ENCODE measurements at regions not wholly inside any gene's neighbourhood (a gene's known extent, or its start where the extent isn't known, plus 50 kb on each side); places are given as distances from the start of the nearest gene placed in this dataset.

DNA sequence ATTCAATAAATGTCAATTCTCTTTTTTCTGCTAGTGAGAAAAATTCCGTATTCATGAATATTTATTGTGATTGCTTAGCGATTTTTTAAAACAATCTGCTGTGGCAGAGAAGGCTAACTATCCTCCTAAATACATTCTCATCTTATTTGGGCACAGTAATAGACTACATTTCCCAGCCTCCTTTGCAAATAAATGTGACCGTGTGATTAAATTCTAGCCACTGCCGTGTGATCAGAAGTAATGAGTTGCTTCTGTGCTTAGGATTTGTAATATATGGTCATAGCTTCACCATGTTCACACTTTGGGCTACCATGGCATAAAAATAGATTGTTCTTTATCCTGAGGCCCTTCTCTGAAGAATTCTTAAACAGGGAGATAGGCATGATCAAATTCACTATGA is 179.6 kb downstream of the FAM124B start:
- intact Hi-C loops (cut with DNase I) = no loop called here

DNA sequence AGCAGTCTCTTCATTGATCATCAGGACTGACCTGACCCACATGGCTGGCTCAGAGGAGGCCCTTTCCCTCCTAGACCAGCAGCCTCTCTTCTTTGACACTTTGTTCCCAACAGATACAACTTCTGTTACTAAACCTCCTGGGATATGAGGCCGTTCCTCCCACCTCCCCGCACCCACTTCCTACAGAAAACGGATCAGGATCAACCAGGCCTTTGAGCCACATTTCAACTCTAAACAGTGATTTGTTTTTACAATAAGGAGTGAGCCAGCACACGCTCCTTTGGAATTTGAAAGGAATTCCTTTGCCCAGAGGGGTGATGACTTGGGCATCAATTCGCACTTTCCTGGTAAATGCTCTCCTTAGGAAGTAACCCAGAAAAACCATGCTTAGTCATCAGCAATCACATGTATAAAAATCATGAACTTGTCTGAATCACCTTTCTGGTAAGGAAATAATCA is 180.4 kb downstream of the FAM124B start:
- no peak overlapping the region for H3K4me3 ChIP-seq
- no peaks in the 10 kb centered on the region for H3K9me3 ChIP-seq
- TF ChIP-seq CTCF (IDR thresholded peaks at IDR 0.05) = no peak
- no peaks in the 10 kb centered on the region for H3K36me3 ChIP-seq
- ATAC-seq = peak; percentile 37
- intact Hi-C loops (cut with DNase I) = no loop called here
- no peaks in the 10 kb centered on the region for H3K27me3 ChIP-seq
- H3K27ac ChIP-seq = peak overlapping the region in 1 of 2 donors; percentile 26
- H3K4me1 ChIP-seq = no peaks in the 10 kb centered on the region
- DNase-seq = peak in 1 of 4 donors; percentile 31

More for the DNA sequence above, 179.6 kb downstream of the FAM124B start:
- no peak overlapping the region for H3K27ac ChIP-seq
- DNase-seq (no peak), ATAC-seq (no peak)
- no peaks in the 10 kb centered on the region for H3K9me3 ChIP-seq
- no peaks in the 10 kb centered on the region for H3K4me1 ChIP-seq
- no peak overlapping the region for H3K4me3 ChIP-seq
- no peaks in the 10 kb centered on the region for H3K36me3 ChIP-seq
- no peaks in the 10 kb centered on the region for H3K27me3 ChIP-seq
- no peak for TF ChIP-seq CTCF (IDR thresholded peaks at IDR 0.05)

GRCh38 chr2:224220586-224221255 is 181.2 kb downstream of the FAM124B start:
- DNase-seq (no peak), ATAC-seq (no peak)
- no peaks in the 10 kb centered on the region for H3K4me1 ChIP-seq
- intact Hi-C loops (cut with DNase I) = no loop called here
- H3K9me3 ChIP-seq = no peaks in the 10 kb centered on the region
- no peaks in the 10 kb centered on the region for H3K27me3 ChIP-seq
- H3K27ac ChIP-seq = no peak overlapping the region
- no peaks in the 10 kb centered on the region for H3K36me3 ChIP-seq
- no peak overlapping the region for H3K4me3 ChIP-seq
- TF ChIP-seq CTCF (IDR thresholded peaks at IDR 0.05) = no peak

GRCh38 chr2:224219781-224220180 is 180.7 kb upstream of the SERPINE2 start:
- Histone ChIP-seq H3K4me1 (no peaks in the 10 kb centered on the region), H3K36me3 (no peaks in the 10 kb centered on the region), H3K27me3 (no peaks in the 10 kb centered on the region), H3K27ac (no peak overlapping the region), H3K4me3 (no peak overlapping the region), H3K9me3 (no peaks in the 10 kb centered on the region)
- no peak for ATAC-seq
- DNase-seq = no peak
- intact Hi-C loops (cut with DNase I) = no loop called here
- TF ChIP-seq CTCF (IDR thresholded peaks at IDR 0.05) = no peak

DNA sequence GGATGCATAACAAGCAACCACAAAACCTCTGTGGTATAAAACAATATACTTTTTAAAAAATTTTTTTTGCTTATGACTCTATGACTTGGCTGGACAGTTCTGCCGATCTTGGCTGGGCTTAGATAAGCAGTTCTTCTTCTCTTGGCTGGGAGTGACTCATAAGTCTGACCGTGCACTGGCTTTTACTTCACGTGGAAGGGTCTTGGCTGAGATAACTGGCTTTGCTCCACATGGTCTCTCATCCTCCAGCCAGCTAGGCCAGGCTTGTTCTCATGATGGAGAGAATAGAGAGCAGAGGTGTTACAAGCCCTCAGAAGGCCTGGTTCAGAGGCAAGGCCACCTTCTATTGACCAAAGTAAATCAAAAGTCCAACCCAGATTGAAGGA is 178.9 kb upstream of the SERPINE2 start:
- TF ChIP-seq CTCF (IDR thresholded peaks at IDR 0.05) = no peak
- Histone ChIP-seq H3K4me1 (no peaks in the 10 kb centered on the region), H3K4me3 (no peak overlapping the region), H3K36me3 (no peaks in the 10 kb centered on the region), H3K27ac (no peak overlapping the region), H3K9me3 (no peaks in the 10 kb centered on the region), H3K27me3 (no peaks in the 10 kb centered on the region)
- DNase-seq (peak in 1 of 4 donors; percentile 32), ATAC-seq (peak; percentile 62)
- intact Hi-C loops (cut with DNase I) = no loop called here
